HUES48 (cell line): ENCODE measurements at regions not wholly inside any gene's neighbourhood (a gene's known extent, or its start where the extent isn't known, plus 50 kb on each side); places are given as distances from the start of the nearest gene placed in this dataset.

ENCODE experiments used
- H3K27ac ChIP-seq: one replicate; pipeline ENCODE4 v1.7.0; 2013; ENCODE audit warnings: low read depth, low read length, inconsistent platforms
- H3K27me3 ChIP-seq: 2 replicates; pipeline ENCODE4 v1.6.1; 2013; ENCODE audit warnings: mild to moderate bottlenecking, low read length; ENCODE audit not compliant: control insufficient read depth, insufficient read depth
- H3K36me3 ChIP-seq: 2 replicates; pipeline ENCODE4 v1.6.1; 2013; ENCODE audit warnings: low read length; ENCODE audit not compliant: control insufficient read depth, insufficient read depth
- H3K4me1 ChIP-seq: 2 replicates; pipeline ENCODE4 v1.6.1; 2013; ENCODE audit warnings: mild to moderate bottlenecking, low read length; ENCODE audit not compliant: control insufficient read depth, insufficient read depth
- H3K4me3 ChIP-seq: 2 replicates; pipeline ENCODE4 v1.5.1; 2013; ENCODE audit warnings: mild to moderate bottlenecking, low read depth, low read length
- H3K9ac ChIP-seq: 2 replicates; pipeline ENCODE4 v1.6.1; 2013; ENCODE audit warnings: mild to moderate bottlenecking, low read depth, low read length, moderate library complexity
- H3K9me3 ChIP-seq: 2 replicates; pipeline ENCODE4 v1.6.1; 2013; ENCODE audit warnings: low read length; ENCODE audit not compliant: control insufficient read depth, insufficient read depth

- peaks cover 5% of the 10 kb centered on the region; the same call in 1 of the 2 replicates for H3K4me1 ChIP-seq
- no peak overlapping the region for H3K27ac ChIP-seq
- H3K27me3 ChIP-seq: no peaks in the 10 kb centered on the region
- H3K4me3 ChIP-seq: no peak overlapping the region
- no peaks in the 10 kb centered on the region for H3K9me3 ChIP-seq
- H3K9ac ChIP-seq: no peak overlapping the region
- H3K36me3 ChIP-seq: no peaks in the 10 kb centered on the region
Observed at GRCh38 chr7:156147104-156147503, 334.8 kb upstream of the SHH start.

- Histone ChIP-seq H3K4me1 (peaks cover under 1% of the 10 kb centered on the region; the same call in 1 of the 2 replicates), H3K4me3 (no peak overlapping the region), H3K9ac (no peak overlapping the region), H3K27ac (no peak overlapping the region), H3K9me3 (no peaks in the 10 kb centered on the region), H3K36me3 (no peaks in the 10 kb centered on the region), H3K27me3 (no peaks in the 10 kb centered on the region)
Observed at GRCh38 chr7:156145996-156146395, 333.7 kb upstream of the SHH start.

GRCh38 chr7:156145184-156145583 lies 332.9 kb upstream of the SHH start:
- H3K9me3 ChIP-seq: no peaks in the 10 kb centered on the region
- H3K27me3 ChIP-seq: no peaks in the 10 kb centered on the region
- no peak overlapping the region for H3K27ac ChIP-seq
- no peaks in the 10 kb centered on the region for H3K36me3 ChIP-seq
- H3K9ac ChIP-seq: no peak overlapping the region
- H3K4me1 ChIP-seq: no peaks in the 10 kb centered on the region
- no peak overlapping the region for H3K4me3 ChIP-seq

- H3K9ac ChIP-seq: no peak overlapping the region
- H3K4me1 ChIP-seq: no peaks in the 10 kb centered on the region
- no peak overlapping the region for H3K4me3 ChIP-seq
- H3K9me3 ChIP-seq: no peaks in the 10 kb centered on the region
- H3K27ac ChIP-seq: no peak overlapping the region
- no peaks in the 10 kb centered on the region for H3K36me3 ChIP-seq
- H3K27me3 ChIP-seq: no peaks in the 10 kb centered on the region
Observed at GRCh38 chr7:156143683-156144082, 331.4 kb upstream of the SHH start.

- no peaks in the 10 kb centered on the region for H3K4me1 ChIP-seq
- no peak overlapping the region for H3K27ac ChIP-seq
- H3K9me3 ChIP-seq: no peaks in the 10 kb centered on the region
- no peaks in the 10 kb centered on the region for H3K27me3 ChIP-seq
- H3K4me3 ChIP-seq: no peak overlapping the region
- H3K9ac ChIP-seq: no peak overlapping the region
- no peaks in the 10 kb centered on the region for H3K36me3 ChIP-seq
Observed at GRCh38 chr7:156143158-156143557, 330.9 kb upstream of the SHH start.

GRCh38 chr7:156141941-156142340 lies 329.7 kb upstream of the SHH start:
- Histone ChIP-seq H3K36me3 (no peaks in the 10 kb centered on the region), H3K4me1 (no peaks in the 10 kb centered on the region), H3K9me3 (no peaks in the 10 kb centered on the region), H3K9ac (no peak overlapping the region), H3K27ac (no peak overlapping the region), H3K4me3 (no peak overlapping the region), H3K27me3 (no peaks in the 10 kb centered on the region)

- H3K4me1 ChIP-seq: no peaks in the 10 kb centered on the region
- no peak overlapping the region for H3K9ac ChIP-seq
- H3K27ac ChIP-seq: no peak overlapping the region
- no peaks in the 10 kb centered on the region for H3K36me3 ChIP-seq
- no peak overlapping the region for H3K4me3 ChIP-seq
- no peaks in the 10 kb centered on the region for H3K9me3 ChIP-seq
- H3K27me3 ChIP-seq: no peaks in the 10 kb centered on the region
Observed at GRCh38 chr7:156140896-156141295, 328.6 kb upstream of the SHH start.

- Histone ChIP-seq H3K4me3 (no peak overlapping the region), H3K27me3 (no peaks in the 10 kb centered on the region), H3K36me3 (no peaks in the 10 kb centered on the region), H3K9me3 (no peaks in the 10 kb centered on the region), H3K27ac (no peak overlapping the region), H3K9ac (no peak overlapping the region), H3K4me1 (no peaks in the 10 kb centered on the region)
Observed at GRCh38 chr7:156140447-156140846, 328.2 kb upstream of the SHH start.

- no peak overlapping the region for H3K9ac ChIP-seq
- no peaks in the 10 kb centered on the region for H3K9me3 ChIP-seq
- H3K36me3 ChIP-seq: no peaks in the 10 kb centered on the region
- H3K27me3 ChIP-seq: no peaks in the 10 kb centered on the region
- H3K4me3 ChIP-seq: no peak overlapping the region
- no peak overlapping the region for H3K27ac ChIP-seq
- no peaks in the 10 kb centered on the region for H3K4me1 ChIP-seq
Observed at GRCh38 chr7:156139633-156140032, 327.4 kb upstream of the SHH start.

GRCh38 chr7:156139112-156139511 lies 326.8 kb upstream of the SHH start:
- no peak overlapping the region for H3K9ac ChIP-seq
- no peaks in the 10 kb centered on the region for H3K4me1 ChIP-seq
- no peak overlapping the region for H3K4me3 ChIP-seq
- no peaks in the 10 kb centered on the region for H3K27me3 ChIP-seq
- no peaks in the 10 kb centered on the region for H3K9me3 ChIP-seq
- H3K36me3 ChIP-seq: no peaks in the 10 kb centered on the region
- no peak overlapping the region for H3K27ac ChIP-seq

- Histone ChIP-seq H3K4me3 (no peak overlapping the region), H3K27me3 (no peaks in the 10 kb centered on the region), H3K9me3 (no peaks in the 10 kb centered on the region), H3K27ac (no peak overlapping the region), H3K4me1 (no peaks in the 10 kb centered on the region), H3K36me3 (no peaks in the 10 kb centered on the region), H3K9ac (no peak overlapping the region)
Observed at GRCh38 chr7:156131881-156132280, 319.6 kb upstream of the SHH start.

- no peak overlapping the region for H3K4me3 ChIP-seq
- no peaks in the 10 kb centered on the region for H3K4me1 ChIP-seq
- no peak overlapping the region for H3K9ac ChIP-seq
- no peaks in the 10 kb centered on the region for H3K27me3 ChIP-seq
- no peak overlapping the region for H3K27ac ChIP-seq
- no peaks in the 10 kb centered on the region for H3K36me3 ChIP-seq
- H3K9me3 ChIP-seq: no peaks in the 10 kb centered on the region
Observed at GRCh38 chr7:156129522-156129921, 317.3 kb upstream of the SHH start.
